ENCODE measurements at regions not wholly inside any gene's neighbourhood (a gene's known extent, or its start where the extent isn't known, plus 50 kb on each side); places are given as distances from the start of the nearest gene placed in this dataset.

GRCh38 chr10:123575105-123575504 is 91.0 kb upstream of the GPR26 start:
- DNase-seq (ENCODE audit: low read depth): no peak

- no peak for DNase-seq (ENCODE audit: low read depth)
Observed at GRCh38 chr10:123576706-123577105, 89.4 kb upstream of the GPR26 start.

- no peak for DNase-seq (ENCODE audit: low read depth)
Observed at GRCh38 chr10:123577921-123578461, 88.2 kb upstream of the GPR26 start.

GRCh38 chr10:123578721-123579120 is 87.4 kb upstream of the GPR26 start:
- no peak for DNase-seq (ENCODE audit: low read depth)

- DNase-seq (ENCODE audit: low read depth): no peak
Observed at GRCh38 chr10:123579675-123580074, 86.5 kb upstream of the GPR26 start.

GRCh38 chr10:123580426-123580825 is 85.7 kb upstream of the GPR26 start:
- DNase-seq (ENCODE audit: low read depth): no peak

GRCh38 chr10:123581656-123582055 is 84.5 kb upstream of the GPR26 start:
- DNase-seq (ENCODE audit: low read depth): no peak

- peak; percentile 51 for DNase-seq (ENCODE audit: low read depth)
Observed at GRCh38 chr10:123582084-123582989, 83.8 kb upstream of the GPR26 start.

GRCh38 chr10:123583639-123584418 is 82.3 kb upstream of the GPR26 start:
- no peak for DNase-seq (ENCODE audit: low read depth)

GRCh38 chr10:123584419-123584775 is 81.8 kb upstream of the GPR26 start:
- no peak for DNase-seq (ENCODE audit: low read depth)

GRCh38 chr10:123585477-123586445 is 80.4 kb upstream of the GPR26 start:
- no peak for DNase-seq (ENCODE audit: low read depth)

GRCh38 chr10:123587110-123587509 is 79.0 kb upstream of the GPR26 start:
- no peak for DNase-seq (ENCODE audit: low read depth)

GRCh38 chr10:123588386-123588914 is 77.7 kb upstream of the GPR26 start:
- no peak for DNase-seq (ENCODE audit: low read depth)

GRCh38 chr10:123595661-123596060 is 70.5 kb upstream of the GPR26 start:
- no peak for DNase-seq (ENCODE audit: low read depth)

- no peak for DNase-seq (ENCODE audit: low read depth)
Observed at GRCh38 chr10:123597676-123598075, 68.5 kb upstream of the GPR26 start.

GRCh38 chr10:123599366-123599849 is 66.7 kb upstream of the GPR26 start:
- DNase-seq (ENCODE audit: low read depth): no peak

- no peak for DNase-seq (ENCODE audit: low read depth)
Observed at GRCh38 chr10:123600177-123600576, 66.0 kb upstream of the GPR26 start.

- no peak for DNase-seq (ENCODE audit: low read depth)
Observed at GRCh38 chr10:123603130-123603529, 63.0 kb upstream of the GPR26 start.

GRCh38 chr10:123604506-123604905 is 61.6 kb upstream of the GPR26 start:
- DNase-seq (ENCODE audit: low read depth): no peak

- no peak for DNase-seq (ENCODE audit: low read depth)
Observed at GRCh38 chr10:123606006-123606405, 60.1 kb upstream of the GPR26 start.

- DNase-seq (ENCODE audit: low read depth): no peak
Observed at GRCh38 chr10:123606955-123607354, 59.2 kb upstream of the GPR26 start.
